Caki2 (cell line): ENCODE measurements at regions not wholly inside any gene's neighbourhood (a gene's known extent, or its start where the extent isn't known, plus 50 kb on each side); places are given as distances from the start of the nearest gene placed in this dataset.

Experiments used
- DNase-seq: peaks from one replicate; pipeline ENCODE4 v3.0.0-alpha.2; 2015; ENCODE audit warnings: low read depth
- in situ Hi-C: cut with HindIII; loops from 2 replicates; pipeline ENCODE4 v1.10.0; 2016; ENCODE audit warnings: low sequenced_read_pairs, low pct_unique_long_range_greater_than_20kb, mixed read lengths

- no peak for DNase-seq
- in situ Hi-C loops, result no loop called here
Measured at GRCh38 chr13:73220966-73221720, 162.3 kb downstream of the KLF5 start.

GRCh38 chr13:73218181-73218580 lies 159.4 kb downstream of the KLF5 start:
- in situ Hi-C loops, result no loop called here
- DNase-seq, result no peak

- no peak for DNase-seq
- in situ Hi-C loops, result no loop called here
Measured at GRCh38 chr13:73216381-73216831, 157.6 kb downstream of the KLF5 start.

- no peak for DNase-seq
- in situ Hi-C loops, result no loop called here
Measured at GRCh38 chr13:73215823-73216222, 157.0 kb downstream of the KLF5 start.

- in situ Hi-C loops, result no loop called here
- DNase-seq, result no peak
Measured at GRCh38 chr13:73212482-73212881, 153.7 kb downstream of the KLF5 start.

- DNase-seq, result no peak
- in situ Hi-C loops, result no loop called here
Measured at GRCh38 chr13:73210218-73210883, 151.5 kb downstream of the KLF5 start.

- DNase-seq, result no peak
- in situ Hi-C loops, result no loop called here
Measured at GRCh38 chr13:73204952-73205351, 146.1 kb downstream of the KLF5 start.

GRCh38 chr13:73201626-73202025 lies 142.8 kb downstream of the KLF5 start:
- DNase-seq, result no peak
- in situ Hi-C loops, result no loop called here

GRCh38 chr13:73198991-73199411 lies 140.2 kb downstream of the KLF5 start:
- in situ Hi-C loops, result no loop called here
- DNase-seq, result no peak

- in situ Hi-C loops, result no loop called here
- DNase-seq, result no peak
Measured at GRCh38 chr13:73195091-73195490, 136.3 kb downstream of the KLF5 start.

GRCh38 chr13:73194310-73194709 lies 135.5 kb downstream of the KLF5 start:
- in situ Hi-C loops, result no loop called here
- DNase-seq, result no peak

- in situ Hi-C loops, result no loop called here
- no peak for DNase-seq
Measured at GRCh38 chr13:73193554-73193953, 134.7 kb downstream of the KLF5 start.

- in situ Hi-C loops, result no loop called here
- no peak for DNase-seq
Measured at GRCh38 chr13:73190477-73190876, 131.7 kb downstream of the KLF5 start.

GRCh38 chr13:73189776-73190175 lies 131.0 kb downstream of the KLF5 start:
- no peak for DNase-seq
- in situ Hi-C loops, result no loop called here

GRCh38 chr13:73189362-73189761 lies 130.6 kb downstream of the KLF5 start:
- in situ Hi-C loops, result no loop called here
- DNase-seq, result no peak

- no peak for DNase-seq
- in situ Hi-C loops, result no loop called here
Measured at GRCh38 chr13:73187106-73187505, 128.3 kb downstream of the KLF5 start.

GRCh38 chr13:73179650-73180274 lies 121.0 kb downstream of the KLF5 start:
- in situ Hi-C loops, result no loop called here
- DNase-seq, result no peak

- in situ Hi-C loops, result no loop called here
- DNase-seq, result no peak
Measured at GRCh38 chr13:73177916-73178565, 119.2 kb downstream of the KLF5 start.

- in situ Hi-C loops, result no loop called here
- DNase-seq, result no peak
Measured at GRCh38 chr13:73177017-73177416, 118.2 kb downstream of the KLF5 start.
